Erythroblast (primary cell): ENCODE measurements at regions not wholly inside any gene's neighbourhood (a gene's known extent, or its start where the extent isn't known, plus 50 kb on each side); places are given as distances from the start of the nearest gene placed in this dataset.

Experiments used
- GATA1 ChIP-seq: IDR thresholded peaks from 2 replicates; pipeline ENCODE4 v1.6.1; 2011; ENCODE audit warnings: low read depth, mild to moderate bottlenecking, control low read depth, low read length, moderate library complexity
- POLR2A ChIP-seq: IDR thresholded peaks from 2 replicates; pipeline ENCODE4 v1.6.1; 2011; ENCODE audit warnings: mild to moderate bottlenecking, low read length

GRCh38 chr5:19098434-19098833 lies 889.6 kb downstream of the CDH18 start:
- TF ChIP-seq POLR2A (no peak), GATA1 (no peak)
